GM21529 (cell line): ENCODE measurements at regions not wholly inside any gene's neighbourhood (a gene's known extent, or its start where the extent isn't known, plus 50 kb on each side); places are given as distances from the start of the nearest gene placed in this dataset.
"Not testable (repeated sequence)": the region's sequence is repeated elsewhere in the genome, so short reads cannot be mapped to it uniquely, and the experiment has no call there.

Experiments
- ATAC-seq: cut with Tn5 transposase; IDR thresholded peaks from one replicate; pipeline ENCODE4 v1.9.1; 2021; ENCODE audit not compliant: unreplicated experiment

DNA sequence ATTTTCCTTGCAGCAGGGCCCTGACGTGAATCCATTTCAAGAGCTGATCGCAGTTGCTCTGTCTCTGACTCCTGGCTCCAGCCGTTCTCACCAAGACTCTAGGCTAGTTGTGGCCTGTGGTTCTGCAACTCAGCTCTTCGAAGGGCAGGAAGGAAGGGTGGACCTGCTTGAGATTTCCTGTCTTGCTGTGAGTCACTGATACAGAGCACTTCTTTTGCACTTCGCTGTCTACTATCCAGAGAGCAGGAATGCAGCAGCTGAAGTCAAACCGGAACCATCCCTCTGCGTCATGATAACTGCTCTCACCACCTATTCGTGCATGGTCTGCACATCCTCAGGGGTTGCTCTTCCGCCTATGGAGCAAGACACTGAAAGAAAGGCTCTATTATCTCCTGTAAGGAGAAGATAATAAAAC lies 59.7 kb downstream of the RAP2B start:
- ATAC-seq, result peak; percentile 99

DNA sequence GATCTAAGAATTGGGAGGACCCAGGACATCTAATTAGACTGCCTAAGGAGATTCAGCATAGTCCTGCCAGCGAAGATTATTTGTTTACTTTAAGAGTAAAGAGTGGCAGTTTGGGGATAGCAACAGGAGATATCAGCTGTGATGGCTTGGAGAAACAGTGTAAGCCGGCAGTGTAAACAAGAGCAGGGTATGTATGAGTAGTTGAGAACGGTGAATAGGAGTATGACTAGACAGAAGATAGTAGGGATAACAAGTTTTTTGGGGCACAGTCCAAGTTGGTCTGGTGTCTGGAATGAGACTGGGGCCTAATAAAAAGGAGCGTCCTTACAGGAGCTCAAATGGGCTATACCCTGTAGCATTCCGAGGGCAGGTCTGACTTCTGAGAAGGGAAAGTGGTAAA lies 64.9 kb downstream of the RAP2B start:
- ATAC-seq, result not testable (repeated sequence)

DNA sequence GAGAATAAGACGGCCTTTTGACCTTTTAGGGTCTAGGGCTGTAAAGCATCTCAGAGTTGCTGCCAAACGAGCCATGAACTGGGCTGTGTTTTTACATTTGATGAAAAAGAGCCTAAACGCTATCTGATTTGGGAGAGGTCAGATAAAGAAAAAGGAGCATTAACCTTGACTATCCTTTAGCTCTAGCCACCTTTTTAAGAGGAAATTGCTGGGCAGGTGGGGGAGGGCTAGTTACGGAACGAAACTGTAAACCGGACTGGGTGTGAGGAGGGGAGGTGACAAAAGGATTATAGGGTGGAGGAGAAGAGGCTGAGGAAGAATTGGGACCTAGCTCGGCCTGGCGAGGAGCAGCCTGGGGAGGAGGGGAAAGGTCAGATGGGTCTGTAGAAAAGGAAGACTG lies 68.4 kb downstream of the RAP2B start:
- ATAC-seq, result not testable (repeated sequence)

DNA sequence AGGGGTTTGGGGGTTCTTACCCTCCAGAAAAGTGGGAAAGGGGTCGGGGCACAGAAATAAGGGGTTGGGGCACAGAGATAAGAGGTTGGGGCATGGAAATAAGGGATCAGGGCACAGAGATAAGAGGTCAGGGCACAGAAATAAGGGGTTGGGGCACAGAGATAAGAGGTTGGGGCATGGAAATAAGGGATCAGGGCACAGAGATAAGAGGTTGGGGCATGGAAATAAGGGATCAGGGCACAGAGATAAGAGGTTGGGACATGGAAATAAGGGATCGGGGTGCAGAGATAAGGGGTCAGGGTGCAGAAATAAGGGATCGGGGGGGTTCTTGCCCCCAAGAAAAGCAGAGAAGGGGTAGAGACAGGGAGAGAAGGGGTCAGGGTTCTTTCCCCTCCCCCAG lies 69.2 kb downstream of the RAP2B start:
- ATAC-seq, result not testable (repeated sequence)

DNA sequence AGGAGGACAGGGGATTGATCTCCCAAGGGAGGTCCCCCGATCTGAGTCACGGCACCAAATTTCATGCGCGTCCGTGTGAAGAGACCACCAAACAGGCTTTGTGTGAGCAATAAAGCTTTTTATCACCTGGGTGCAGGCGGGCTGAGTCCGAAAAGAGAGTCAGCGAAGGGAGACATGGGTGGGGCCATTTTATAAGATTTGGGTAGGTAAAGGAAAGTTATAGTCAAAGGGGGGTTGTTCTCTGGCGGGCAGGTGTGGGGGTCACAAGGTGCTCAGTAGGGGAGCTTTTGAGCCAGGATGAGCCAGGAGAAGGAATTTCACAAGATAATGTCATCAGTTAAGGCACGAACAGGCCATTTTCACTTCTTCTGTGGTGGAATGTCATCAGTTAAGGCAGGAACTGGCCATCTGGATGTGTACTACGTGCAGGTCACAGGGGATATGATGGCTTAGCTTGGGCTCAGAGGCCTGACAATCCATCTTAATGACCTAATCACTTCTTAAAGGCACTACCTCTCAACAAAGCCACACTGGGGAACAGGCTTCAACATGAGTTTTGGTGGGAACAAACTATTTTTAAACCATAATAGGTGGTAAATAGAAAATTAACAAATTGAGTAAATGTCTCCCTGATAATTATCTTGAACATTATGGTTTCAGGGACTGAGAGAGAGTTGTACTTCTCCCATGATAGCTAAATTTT lies 70.2 kb downstream of the RAP2B start:
- ATAC-seq, result not testable (repeated sequence)

DNA sequence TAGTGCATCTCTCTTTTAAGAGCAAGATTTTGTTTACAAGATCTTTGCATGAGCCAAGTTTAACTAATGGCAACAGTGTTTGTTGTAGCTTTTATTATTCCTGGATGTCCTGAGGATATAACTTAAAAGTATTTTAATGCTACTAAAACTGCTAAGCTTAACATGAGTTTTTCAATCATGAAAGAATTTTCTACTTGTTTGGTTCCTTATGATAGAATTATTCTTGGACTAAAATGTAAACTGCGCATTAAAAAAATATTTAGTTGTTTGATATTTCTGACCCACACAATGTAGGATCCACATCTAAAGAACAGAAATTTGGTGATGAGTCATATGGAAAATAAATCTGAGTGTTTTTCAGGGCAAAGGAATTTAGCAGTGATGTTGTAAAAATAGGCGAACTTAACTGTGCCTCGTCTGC lies 70.8 kb downstream of the RAP2B start:
- ATAC-seq, result no peak

DNA sequence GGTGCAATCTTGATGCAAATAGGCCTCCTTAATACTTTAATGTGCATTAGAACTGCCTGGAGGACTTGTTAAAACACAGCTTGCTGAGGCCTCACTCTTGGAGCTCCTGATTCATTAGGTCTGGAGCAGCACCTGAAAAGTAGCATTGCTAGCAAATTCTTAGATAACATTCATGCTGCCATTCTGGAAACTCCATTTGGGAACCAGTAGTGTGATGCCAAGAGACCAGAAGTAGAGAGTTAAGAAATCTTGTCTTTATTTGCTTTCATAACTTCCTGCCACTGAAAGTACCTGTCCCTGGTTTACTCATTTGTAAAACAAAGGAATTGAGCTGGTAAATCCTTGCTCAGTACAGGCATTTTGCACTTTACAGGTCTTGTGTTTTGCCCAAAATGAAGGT lies 72.0 kb downstream of the RAP2B start:
- no peak for ATAC-seq

DNA sequence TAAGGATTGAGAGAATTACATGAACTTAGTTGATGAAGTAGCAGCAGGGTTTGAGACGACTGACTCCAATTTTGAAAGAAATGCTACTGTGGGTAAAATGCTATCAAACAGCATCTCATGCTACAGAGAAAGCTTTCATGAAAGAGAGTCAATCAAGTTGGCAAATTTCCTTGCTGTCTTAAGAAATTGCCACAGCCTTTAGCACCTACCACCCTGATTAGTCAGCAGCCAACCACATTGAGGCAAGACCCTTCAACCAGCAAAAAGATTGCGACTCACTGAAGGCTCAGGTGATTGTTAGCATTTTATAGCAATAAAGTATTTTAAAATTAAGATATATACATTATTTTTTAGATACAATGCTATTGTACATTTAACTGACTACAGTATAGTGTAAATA lies 80.9 kb downstream of the RAP2B start:
- ATAC-seq, result no peak

DNA sequence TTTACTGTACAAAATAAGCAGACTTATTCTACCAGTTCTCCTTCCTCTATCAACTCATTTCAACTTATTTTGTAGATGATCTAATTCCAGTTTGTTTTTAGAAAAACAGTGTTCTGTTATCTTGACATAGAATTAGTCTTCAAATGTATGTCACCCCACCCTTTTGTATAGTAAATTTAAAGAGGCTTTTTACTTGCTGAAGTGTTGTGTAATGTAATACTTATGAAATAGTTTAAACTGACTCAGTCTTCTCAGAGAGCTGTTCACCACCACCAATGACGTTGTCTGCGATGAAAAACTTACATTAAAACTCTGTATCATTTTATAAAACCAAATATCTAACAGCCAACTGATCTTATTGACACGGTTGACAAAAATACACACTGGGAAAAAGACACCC lies 82.9 kb downstream of the RAP2B start:
- no peak for ATAC-seq

DNA sequence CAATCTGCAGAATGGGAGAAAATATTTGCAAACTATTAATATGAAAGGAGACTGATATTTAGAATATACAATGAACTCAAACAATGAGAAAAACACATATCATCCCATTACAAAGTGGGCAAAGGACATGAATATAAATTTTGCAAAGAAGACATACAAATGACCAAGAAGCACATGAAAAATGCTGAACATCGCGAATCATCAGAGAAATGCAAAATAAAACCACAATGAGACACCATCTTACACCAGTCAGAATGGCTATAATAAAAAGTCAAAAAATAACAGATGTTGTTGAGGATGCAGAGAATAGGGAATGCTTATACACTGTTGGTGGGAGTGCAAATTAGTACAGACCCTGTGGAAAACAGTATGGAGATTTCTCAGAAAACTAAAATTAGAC lies 83.6 kb downstream of the RAP2B start:
- no peak for ATAC-seq

DNA sequence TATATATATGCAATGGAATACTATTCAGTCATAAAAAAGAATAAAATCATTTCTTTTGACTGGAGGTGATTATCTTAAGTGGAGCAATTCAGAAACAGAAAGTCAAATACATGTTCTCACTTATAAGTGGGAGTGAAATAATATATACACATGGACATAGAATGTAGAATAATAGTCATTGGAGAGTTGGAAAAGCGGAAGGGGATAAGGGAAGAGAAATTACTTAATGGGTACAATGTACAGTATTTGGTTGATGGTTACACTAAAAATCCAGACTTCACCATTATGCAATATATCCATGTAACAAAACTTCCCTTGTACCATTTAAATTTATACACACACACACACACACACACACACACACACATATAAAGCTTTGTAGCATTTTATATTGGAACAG lies 84.3 kb downstream of the RAP2B start:
- no peak for ATAC-seq

DNA sequence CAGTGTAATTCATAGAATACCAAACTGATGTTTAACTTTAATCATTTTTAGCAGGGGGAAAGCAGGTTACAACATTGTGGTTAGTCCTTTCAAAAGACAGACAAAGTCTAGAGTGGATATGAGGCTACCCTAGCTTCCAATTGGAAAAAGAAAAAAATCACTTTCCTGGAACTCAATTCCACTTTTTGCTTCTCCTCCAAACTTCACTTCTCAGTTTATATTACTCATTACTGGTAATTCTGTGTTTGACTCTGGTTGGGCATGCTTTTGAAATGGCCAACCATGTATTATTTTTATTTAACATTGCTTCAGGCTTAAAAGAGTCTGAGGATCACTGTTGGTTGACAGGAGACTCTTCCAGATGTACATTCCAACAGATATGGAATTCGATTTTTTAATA lies 84.8 kb downstream of the RAP2B start:
- no peak for ATAC-seq

DNA sequence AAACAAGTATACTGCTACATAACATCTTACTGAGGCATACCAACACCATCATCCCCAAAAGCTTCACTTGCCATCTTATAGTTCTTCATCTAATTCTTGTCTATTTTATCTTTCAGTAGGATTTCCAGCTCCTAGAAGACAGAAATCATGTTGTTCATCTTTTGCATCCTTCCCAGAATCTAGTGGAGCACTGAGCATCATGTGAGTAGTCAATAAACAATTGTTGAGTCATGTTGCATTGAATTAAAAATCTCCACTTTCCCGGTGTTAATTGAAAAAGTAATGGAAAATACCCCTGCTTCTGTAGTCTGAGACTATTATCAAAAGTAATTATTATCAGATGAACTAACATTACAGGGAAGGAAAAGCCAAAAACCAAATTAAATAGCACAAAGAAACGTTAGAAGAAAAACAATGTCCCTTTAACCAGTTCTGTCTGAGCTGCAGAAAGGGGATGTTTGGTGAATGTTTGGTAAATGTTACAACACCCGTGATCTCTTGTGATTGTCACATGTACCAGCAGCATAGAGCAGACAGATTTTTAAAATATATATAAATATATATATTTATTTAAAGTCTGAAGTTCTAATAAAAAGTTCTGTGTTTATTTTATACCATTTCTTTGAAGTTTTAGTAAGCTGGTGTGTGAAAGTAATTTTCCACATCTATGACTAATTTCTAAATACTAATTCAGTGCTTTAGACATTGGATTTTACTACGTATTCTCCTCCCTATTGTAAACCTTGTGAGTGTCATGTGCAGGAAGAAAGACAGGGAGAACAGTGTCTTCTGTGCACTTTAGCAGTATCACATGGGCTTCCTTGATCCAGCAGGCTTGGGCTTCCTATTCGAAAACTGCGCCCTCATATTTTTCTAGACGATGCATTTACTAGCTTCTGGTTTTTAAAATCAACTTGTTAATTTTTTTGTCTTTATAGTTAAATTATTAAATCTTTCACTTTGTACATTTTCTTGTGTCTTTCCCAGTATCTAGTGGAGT lies 85.6 kb downstream of the RAP2B start:
- no peak for ATAC-seq

DNA sequence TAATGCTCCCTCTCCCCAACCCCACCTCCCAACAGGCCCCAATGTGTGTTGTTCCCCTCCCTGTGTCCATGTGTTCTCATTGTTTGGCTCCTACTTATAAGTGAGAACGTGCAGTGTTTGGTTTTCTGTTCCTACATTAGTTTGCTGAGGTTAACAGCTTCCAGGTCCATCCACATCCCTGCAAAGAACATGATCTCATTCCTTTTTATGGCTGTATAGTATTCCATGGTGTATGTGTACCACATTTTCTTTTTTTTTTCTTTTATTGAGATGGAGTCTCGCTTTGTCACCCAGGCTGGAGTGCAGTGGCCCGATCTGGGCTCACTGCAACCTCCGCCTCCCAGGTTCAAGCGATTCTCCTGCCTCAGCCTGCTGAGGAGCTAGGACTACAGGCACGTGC lies 86.8 kb downstream of the RAP2B start:
- ATAC-seq, result not testable (repeated sequence)

DNA sequence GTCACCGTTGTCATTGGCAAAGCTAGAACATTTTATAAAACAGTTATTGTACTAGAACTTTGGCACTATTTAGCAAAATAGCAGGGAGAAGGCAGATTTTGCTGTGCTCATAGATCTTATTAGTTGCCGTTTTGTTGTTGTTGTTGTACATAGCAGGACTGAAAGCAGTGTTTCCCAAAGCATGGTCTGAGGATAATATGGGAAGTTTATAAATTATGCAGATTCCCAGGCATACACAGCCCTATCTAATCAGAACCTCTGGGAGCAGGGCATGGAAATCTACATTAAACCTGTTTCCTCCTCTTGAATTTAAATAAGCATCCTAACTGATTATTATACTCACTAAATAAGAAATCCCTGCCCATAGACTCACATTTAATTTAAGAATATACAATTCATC lies 87.9 kb downstream of the RAP2B start:
- no peak for ATAC-seq

DNA sequence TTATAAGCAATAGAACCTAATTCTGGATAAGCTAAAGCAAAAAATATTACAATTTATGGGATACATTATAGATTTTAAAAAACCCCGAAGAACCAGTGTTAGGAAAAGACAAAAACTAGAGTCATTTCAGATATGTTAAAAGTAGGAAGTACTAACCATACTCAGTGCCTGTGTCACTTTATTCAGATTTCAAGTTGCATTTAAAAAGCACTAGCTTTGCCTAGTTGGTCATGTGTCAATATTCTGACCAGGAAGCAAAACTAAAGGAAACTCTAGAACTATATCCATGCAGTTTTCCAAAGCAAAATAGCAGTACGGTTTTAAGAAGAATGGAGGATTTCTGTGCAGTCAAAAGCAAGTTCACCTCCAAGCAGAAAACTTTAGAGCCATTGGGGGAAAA lies 88.4 kb downstream of the RAP2B start:
- no peak for ATAC-seq

DNA sequence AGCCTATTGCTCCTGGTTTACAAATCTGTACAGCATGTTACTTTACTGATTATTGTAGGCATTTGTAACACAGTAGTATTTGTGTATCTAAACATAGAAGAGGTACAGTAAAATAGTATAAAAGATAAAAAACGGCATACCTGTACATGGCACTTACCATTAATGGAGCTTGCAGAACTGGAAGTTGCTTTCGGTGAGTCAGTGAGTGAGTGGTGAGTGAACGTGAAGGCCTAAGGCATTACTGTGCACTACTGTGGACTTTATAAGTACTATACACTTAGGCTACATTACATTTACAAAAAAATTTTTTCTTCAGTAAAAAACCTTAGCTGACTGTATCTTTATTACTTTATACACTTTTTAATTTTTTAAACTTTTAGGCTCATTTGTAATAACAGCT lies 90.9 kb downstream of the RAP2B start:
- ATAC-seq, result no peak

DNA sequence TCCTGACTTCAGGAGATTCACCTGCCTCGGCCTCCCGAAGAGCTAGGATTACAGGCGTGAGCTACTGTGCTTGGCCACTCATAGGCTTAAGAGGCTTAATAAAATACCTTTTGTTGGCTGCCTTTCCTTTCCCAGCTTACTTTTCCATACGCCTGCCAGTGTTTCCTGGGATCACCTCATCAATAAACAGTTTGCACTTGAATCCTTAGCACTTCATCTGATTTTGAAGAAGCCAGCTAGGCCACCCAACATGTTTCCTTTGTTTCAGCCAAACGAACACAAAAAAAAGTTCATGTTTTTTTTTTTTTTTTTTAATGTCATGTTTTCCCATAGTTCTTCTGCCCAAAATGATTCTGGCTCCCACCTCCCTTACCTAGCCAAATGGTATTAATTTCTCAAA lies 92.3 kb downstream of the RAP2B start:
- no peak for ATAC-seq

DNA sequence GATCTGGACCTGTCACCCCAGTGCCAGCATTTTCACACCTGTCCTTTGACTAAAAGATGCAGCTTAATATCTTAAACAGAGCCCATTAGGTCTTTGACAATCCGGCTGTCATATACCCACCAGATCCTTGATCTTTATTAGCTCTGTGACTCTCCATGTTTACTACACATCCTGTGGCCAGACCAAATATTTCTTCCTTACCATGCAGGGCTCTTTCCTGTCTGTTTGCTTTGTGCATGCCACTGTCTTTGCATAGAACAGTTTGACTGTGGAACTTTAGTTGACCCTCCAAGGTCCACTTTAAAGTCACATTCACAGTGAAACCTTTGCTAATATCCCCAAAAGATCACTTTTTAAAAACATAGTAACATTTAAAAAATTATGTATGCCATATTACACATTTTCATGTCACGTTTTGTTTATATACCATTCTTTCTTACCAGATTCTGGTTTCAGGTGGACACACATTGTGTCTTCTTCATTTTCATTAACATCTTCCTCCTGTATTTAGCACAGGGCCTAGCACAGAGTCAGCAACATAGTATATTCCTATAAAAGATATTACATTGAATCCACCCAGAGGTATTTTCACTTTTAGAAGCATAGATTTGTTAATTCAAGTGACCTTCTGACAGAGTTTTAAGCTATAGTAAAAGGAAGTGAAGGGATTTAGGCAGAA lies 95.8 kb downstream of the RAP2B start:
- no peak for ATAC-seq

DNA sequence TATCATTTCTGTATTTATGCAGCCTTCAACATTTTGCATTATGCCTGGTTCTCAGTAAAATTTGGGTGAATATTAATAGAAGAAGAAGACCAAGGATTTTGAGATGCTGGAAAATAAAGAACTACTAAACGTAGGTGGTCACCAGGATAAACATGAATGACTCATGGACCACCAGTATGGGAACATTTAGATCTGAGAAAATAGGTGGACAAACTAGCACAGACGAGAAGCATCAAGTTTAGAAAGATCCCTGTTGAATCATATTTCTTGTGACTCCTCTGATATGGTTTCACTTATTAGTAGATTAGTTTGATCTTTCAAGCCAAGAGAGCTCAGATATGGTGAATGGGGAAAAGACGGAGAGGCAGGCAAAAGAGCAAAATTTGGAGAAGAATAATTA lies 97.9 kb downstream of the RAP2B start:
- ATAC-seq, result no peak

DNA sequence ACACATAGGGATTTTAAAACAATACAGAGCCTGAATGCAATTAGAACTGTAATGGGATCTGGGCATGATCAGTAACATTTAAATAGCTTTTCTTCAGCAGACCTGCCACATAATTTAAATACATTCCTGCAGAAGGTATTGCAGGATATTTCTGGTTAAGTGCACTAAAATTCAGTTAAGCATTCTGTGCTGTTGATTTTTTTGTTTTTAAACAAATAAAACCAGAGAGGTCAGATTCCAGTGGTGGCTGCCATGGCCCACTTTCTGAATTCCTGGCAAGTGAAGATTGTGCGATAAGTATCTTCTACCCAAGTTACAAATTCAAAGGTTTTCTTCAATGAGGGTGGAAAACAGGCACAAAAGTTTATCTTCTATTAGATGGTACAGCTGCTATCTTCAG lies 98.7 kb downstream of the RAP2B start:
- no peak for ATAC-seq

DNA sequence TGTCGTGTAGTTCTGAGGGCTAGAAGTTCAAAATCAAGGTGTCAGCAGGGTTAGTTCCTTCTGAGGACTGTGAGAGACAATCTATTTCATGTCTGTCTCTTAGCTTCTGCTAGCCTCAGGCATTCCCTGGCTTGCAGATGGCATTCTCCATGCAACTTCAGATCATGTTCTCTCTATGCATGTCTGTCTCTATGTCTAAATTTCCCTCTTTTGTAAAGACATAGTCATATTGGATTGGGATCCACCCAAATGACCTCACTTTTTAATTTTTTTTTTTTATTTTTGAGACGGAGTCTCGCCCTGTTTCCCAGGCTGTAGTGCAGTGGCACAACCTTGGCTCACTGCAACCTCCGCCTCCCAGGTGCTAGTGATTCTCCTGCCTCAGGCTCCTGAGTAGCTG lies 104.6 kb downstream of the RAP2B start:
- ATAC-seq, result no peak
